ENCODE measurements at regions not wholly inside any gene's neighbourhood (a gene's known extent, or its start where the extent isn't known, plus 50 kb on each side); places are given as distances from the start of the nearest gene placed in this dataset.

DNA sequence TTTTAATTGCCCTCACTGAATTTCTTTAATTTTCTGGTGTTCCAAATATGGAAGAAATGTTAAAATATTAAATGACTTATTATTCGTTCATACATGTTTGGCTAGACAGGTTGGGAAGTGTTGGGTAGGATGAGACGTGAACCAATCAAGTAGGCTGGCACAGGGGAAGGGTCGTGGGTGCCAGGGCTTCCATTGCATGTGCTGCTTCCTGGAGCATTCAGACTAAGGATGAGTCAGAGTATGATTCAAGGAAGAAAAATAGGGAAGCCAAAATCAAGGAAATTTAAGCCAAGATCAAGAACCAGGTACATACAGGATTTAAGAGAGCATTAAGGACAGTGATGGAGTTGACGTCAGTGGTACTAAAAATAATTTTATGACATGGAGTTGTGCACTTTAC, 2068.0 kb downstream of the MAT2B start:
- TF ChIP-seq CTCF (IDR thresholded peaks at IDR 0.05), result no peak
- DNase-seq (ENCODE audit: low spot score), result no peak

GRCh38 chr5:165574100-165574499, 2068.7 kb downstream of the MAT2B start:
- DNase-seq (ENCODE audit: low spot score), result no peak
- Mint-ChIP-seq H3K27ac (ENCODE audit: unreplicated experiment) (no peak overlapping the region), H3K4me1 (ENCODE audit: low read depth) (no peaks in the 10 kb centered on the region), H3K27me3 (ENCODE audit: low read depth) (no peaks in the 10 kb centered on the region), H3K9me3 (ENCODE audit: low read depth) (peaks cover 9% of the 10 kb centered on the region), H3K4me3 (ENCODE audit: unreplicated experiment) (no peak overlapping the region), H3K36me3 (ENCODE audit: low read depth) (no peaks in the 10 kb centered on the region)
- TF ChIP-seq CTCF (IDR thresholded peaks at IDR 0.05), result no peak

More for the DNA sequence above, 2068.0 kb downstream of the MAT2B start:
- Mint-ChIP-seq H3K4me1 (ENCODE audit: low read depth) (no peaks in the 10 kb centered on the region), H3K27ac (ENCODE audit: unreplicated experiment) (no peak overlapping the region), H3K9me3 (ENCODE audit: low read depth) (peaks cover 9% of the 10 kb centered on the region), H3K27me3 (ENCODE audit: low read depth) (no peaks in the 10 kb centered on the region), H3K4me3 (ENCODE audit: unreplicated experiment) (no peak overlapping the region), H3K36me3 (ENCODE audit: low read depth) (no peaks in the 10 kb centered on the region)

- Mint-ChIP-seq H3K27ac (ENCODE audit: unreplicated experiment) (no peak overlapping the region), H3K9me3 (ENCODE audit: low read depth) (peaks cover 3% of the 10 kb centered on the region), H3K4me3 (ENCODE audit: unreplicated experiment) (no peak overlapping the region), H3K27me3 (ENCODE audit: low read depth) (no peaks in the 10 kb centered on the region), H3K36me3 (ENCODE audit: low read depth) (no peaks in the 10 kb centered on the region), H3K4me1 (ENCODE audit: low read depth) (no peaks in the 10 kb centered on the region)
- no peak for TF ChIP-seq CTCF (IDR thresholded peaks at IDR 0.05)
- DNase-seq (ENCODE audit: low spot score), result no peak
These were observed 2071.4 kb downstream of the MAT2B start for GRCh38 chr5:165576678-165577275.

- no peak for DNase-seq (ENCODE audit: low spot score)
- H3K27ac Mint-ChIP-seq (ENCODE audit: unreplicated experiment), result no peak overlapping the region
These were observed 2074.5 kb downstream of the MAT2B start for GRCh38 chr5:165579911-165580310.

DNA sequence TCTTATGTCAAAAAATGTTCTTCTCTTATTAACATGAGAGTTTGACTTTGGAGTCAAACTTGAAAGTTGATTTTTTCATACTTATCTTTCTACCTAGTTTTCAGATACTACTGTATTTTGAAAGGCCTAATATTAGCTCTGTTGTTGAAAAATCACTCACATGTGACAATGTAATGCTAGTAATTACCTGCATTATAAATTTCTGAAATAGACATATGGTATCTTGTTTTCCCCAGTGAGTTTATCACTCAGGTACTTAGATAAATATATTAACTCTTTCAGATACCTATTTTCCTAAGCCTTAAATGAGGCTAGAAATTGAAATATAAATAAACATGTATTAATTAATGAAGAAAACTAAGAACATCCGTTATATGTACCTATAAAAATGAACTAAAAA, 2089.3 kb downstream of the MAT2B start:
- Mint-ChIP-seq H3K27ac (ENCODE audit: unreplicated experiment) (no peak overlapping the region), H3K27me3 (ENCODE audit: low read depth) (peaks cover 8% of the 10 kb centered on the region), H3K4me1 (ENCODE audit: low read depth) (no peaks in the 10 kb centered on the region), H3K9me3 (ENCODE audit: low read depth) (no peaks in the 10 kb centered on the region), H3K36me3 (ENCODE audit: low read depth) (no peaks in the 10 kb centered on the region), H3K4me3 (ENCODE audit: unreplicated experiment) (no peak overlapping the region)
- DNase-seq (ENCODE audit: low spot score), result no peak
- TF ChIP-seq CTCF (IDR thresholded peaks at IDR 0.05), result no peak

More at GRCh38 chr5:165579911-165580310, 2074.5 kb downstream of the MAT2B start:
- no peaks in the 10 kb centered on the region for H3K9me3 Mint-ChIP-seq (ENCODE audit: low read depth)
- no peaks in the 10 kb centered on the region for H3K27me3 Mint-ChIP-seq (ENCODE audit: low read depth)
- H3K4me3 Mint-ChIP-seq (ENCODE audit: unreplicated experiment), result no peak overlapping the region
- no peaks in the 10 kb centered on the region for H3K4me1 Mint-ChIP-seq (ENCODE audit: low read depth)
- H3K36me3 Mint-ChIP-seq (ENCODE audit: low read depth), result no peaks in the 10 kb centered on the region
- no peak for TF ChIP-seq CTCF (IDR thresholded peaks at IDR 0.05)
